HEK293 (cell line): ENCODE measurements at regions not wholly inside any gene's neighbourhood (a gene's known extent, or its start where the extent isn't known, plus 50 kb on each side); places are given as distances from the start of the nearest gene placed in this dataset.

Experiments
- CTCF ChIP-seq: fragments of 450-650 bp; formaldehyde crosslinking; IDR thresholded peaks from 2 replicates; pipeline ENCODE4 v1.5.1; 2016; ENCODE audit warnings: missing biosample characterization, missing genetic modification characterization
- ZNF121 ChIP-seq: fragments of 450-650 bp; formaldehyde crosslinking; IDR thresholded peaks from 2 replicates; pipeline ENCODE4 v1.5.1; 2016; ENCODE audit warnings: missing biosample characterization, missing genetic modification characterization

DNA sequence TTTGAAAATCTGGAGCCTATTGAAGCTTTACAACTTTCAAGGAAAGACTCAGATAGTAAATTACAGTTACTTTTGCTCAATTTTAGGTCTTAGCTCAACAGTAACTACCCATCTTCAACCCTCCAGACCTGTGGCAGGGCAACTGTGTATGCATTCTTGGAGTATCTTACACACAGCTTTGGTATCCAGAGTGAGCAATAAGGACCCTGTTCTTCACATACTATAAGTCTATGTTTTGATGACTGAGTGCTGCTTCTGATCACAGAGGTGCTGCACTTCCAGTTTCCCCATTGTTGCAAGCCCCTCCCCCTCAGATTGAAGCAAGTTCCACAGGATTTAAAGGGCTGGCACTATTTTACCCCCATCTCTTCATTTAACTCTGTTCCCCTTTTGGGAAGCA lies 737.4 kb upstream of the GRAMD2B start:
- TF ChIP-seq ZNF121 (tag by site-specific recombination) (no peak), CTCF (no peak)
